ENCODE measurements at regions not wholly inside any gene's neighbourhood (a gene's known extent, or its start where the extent isn't known, plus 50 kb on each side); places are given as distances from the start of the nearest gene placed in this dataset.

DNA sequence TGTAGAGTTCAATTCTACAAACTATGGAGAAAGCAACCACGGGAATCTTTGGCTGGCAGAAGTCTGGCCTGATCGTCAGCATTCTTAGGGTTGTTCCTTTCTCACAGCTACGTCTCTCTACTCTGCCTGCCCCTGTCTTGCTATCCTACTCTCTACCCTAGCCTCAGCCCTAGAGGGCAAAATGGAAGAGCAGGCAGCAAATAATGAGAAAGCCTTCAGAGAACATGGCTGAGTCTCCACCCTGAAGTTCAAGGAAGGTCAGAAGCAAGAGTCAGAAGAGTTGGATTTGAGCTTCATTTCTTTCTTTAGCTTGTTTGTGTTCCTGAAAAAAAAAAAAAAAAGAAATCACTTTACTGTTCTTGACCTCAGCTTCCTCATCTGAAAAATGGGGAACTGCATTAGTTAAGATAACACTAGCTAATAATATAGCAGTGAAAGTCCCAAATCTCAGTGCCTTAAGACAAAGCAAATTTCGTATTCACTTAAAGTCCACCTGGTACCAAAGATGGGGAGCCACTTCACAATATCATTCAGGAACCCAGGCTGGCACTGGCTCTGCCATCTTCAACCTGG is 50.2 kb upstream of the CCND2 start:
- DNase-seq: no peak

GRCh38 chr12:4221258-4221620 is 52.3 kb upstream of the CCND2 start:
- no peak for DNase-seq

DNA sequence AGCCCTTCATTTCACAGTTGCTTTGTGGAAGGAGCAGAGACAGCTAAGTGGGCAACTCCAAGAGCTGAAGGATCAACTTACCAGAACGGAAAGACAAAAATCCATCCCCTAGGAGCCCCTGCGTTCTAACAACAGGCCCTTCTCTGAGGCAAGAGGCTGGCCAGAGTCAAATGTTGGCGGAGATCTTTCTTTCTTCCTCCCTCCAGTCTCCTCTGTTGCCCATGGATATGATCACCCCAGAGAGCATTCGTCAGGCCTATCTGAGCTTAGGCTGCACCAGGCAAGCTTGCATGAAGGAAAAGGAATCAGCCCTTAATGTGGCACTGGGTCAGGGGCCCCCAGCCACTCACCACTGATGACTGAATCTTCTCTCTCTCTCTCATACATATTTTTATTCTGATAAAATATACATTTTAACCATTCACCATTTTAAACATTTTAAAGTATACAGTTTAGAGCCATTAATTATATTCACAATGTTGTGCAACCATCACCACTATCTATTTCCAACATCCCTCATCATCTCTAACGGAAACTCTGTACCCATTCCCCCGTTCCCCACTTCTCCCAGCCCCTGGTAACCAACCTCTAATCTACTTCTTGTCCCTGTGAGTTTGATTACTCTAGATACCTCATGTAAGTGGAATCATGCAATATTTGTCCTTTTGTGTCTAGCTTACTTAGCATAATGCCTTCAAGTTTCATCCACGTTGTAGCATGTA is 52.9 kb upstream of the CCND2 start:
- DNase-seq: no peak

- DNase-seq: no peak
These were observed 56.5 kb upstream of the CCND2 start for GRCh38 chr12:4217091-4217490.

GRCh38 chr12:4216187-4216927 is 57.2 kb upstream of the CCND2 start:
- no peak for DNase-seq

- no peak for DNase-seq
These were observed 58.1 kb upstream of the CCND2 start for GRCh38 chr12:4215229-4216186.

DNA sequence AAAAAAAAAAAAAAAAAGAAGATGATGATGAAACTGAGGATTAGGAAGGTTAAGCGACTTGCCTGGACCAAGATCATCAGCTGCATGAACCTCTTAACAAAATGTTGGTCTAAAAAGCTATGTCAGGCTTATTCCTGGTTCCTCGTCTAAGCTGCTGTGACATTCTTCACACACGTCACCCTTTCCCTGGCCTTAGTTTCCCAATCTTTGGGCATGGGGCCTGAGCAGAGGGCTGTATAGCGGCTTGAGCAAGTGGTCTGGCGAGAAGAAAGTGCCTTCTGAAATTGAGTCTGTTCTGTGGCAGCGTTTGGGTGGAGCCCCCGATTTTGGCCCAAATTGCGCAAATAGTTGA is 58.7 kb upstream of the CCND2 start:
- DNase-seq: no peak

DNA sequence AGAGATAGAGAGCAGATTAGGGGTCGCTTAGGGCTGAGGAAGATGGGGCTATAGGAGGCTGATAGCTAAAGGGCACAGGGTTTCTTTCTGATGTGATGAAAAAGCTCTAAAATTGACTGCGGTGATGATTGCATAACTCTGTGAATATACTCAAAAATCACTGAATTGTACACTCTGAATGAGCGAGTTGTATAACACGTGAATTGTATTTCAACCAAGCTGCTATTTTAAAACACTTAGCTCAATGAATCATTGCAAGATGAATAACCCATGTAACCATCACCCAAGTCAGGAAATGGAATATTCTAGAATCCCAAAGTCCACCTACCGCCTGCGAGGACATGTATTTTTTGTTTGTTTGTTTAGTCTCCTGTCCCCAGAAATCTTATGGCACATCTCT is 60.1 kb upstream of the CCND2 start:
- DNase-seq: no peak

- DNase-seq: no peak
These were observed 60.7 kb upstream of the CCND2 start for GRCh38 chr12:4212845-4213244.

DNA sequence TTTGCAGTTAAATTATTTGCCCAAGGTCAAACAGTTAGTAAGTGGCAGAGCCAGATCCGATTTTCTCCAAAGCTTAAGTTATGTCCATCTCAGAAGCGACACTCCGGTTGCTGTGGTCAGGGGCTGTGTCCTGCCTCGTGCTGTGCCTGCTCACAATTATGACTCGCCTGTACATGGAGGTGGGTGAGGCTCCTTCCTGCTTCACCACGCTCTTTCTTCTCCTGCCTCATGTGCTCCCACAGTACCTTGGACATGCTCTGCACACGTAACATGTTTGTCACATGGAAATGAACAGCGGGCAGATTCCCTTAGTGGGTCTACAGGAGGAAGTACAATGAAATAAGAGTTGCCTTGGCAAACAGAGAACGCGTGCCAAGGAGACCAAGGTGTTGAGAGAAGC is 62.2 kb upstream of the CCND2 start:
- no peak for DNase-seq

DNA sequence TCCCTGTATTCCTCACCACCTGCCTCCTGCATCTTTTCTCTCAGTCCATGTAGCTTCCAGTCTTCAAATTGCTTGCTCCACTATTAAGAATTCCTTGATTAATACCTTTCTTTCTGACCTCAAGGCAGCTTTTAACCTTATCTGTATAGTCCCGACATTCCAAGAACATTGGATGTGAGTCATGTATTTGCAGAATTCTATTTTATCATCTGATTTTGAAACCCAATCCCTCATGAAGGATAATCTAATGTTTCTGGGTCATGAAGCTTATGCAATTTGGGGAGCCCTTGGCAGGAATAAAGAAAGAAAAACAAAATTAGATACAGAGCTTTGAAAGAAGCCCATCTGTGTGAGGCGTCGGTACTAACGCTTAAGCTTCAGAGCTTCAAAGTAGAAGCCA is 63.4 kb upstream of the CCND2 start:
- no peak for DNase-seq

- DNase-seq: no peak
These were observed 67.1 kb upstream of the CCND2 start for GRCh38 chr12:4206470-4206869.

DNA sequence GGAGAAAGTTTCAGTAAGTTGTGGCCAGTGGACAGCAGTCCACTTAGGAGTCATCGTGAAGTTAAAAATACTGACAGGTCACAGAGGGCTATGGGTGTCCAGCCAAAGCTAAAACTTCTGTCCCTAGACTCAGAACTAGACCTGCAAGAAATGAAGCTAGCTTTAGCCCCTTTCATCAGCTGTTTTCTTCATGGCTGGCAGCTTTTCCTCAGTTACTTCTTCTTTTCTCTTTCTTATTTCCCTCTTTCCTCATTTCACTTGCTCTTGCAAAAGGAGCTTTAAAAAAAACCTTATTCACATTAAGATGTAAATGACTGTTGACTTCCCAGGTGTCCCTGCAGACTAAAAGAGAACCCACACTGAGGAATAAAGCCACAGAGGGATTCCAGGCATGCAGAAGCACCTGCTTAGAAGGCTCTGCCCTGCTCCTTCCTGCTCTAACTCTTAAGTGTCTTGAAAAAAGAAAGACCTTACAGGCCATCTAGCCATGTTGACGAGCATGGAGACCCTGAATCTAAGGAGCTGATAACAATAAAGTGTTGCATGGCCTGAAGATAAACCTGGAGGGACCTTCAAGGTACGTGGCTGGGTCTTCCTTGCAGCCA is 69.7 kb upstream of the CCND2 start:
- DNase-seq: no peak

- no peak for DNase-seq
These were observed 70.6 kb upstream of the CCND2 start for GRCh38 chr12:4202918-4203317.

DNA sequence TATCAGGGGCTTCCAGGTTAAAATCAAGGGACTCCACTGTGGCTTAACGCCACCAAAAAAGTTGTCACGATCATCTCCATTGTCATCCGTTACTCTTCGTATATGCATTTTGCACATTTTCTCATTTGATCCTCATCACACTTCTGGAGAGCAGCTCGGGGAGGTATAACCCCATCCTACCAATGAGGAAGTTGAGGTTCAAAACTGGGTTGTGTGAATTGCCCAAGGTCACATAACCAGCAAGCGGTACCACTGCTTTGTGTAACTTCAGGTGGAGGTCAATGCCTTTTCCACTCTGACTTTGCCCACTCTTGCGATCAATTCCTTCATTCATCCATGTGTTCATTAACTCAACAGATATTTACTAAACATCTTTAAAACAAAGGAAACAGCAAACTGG is 71.1 kb upstream of the CCND2 start:
- no peak for DNase-seq

DNA sequence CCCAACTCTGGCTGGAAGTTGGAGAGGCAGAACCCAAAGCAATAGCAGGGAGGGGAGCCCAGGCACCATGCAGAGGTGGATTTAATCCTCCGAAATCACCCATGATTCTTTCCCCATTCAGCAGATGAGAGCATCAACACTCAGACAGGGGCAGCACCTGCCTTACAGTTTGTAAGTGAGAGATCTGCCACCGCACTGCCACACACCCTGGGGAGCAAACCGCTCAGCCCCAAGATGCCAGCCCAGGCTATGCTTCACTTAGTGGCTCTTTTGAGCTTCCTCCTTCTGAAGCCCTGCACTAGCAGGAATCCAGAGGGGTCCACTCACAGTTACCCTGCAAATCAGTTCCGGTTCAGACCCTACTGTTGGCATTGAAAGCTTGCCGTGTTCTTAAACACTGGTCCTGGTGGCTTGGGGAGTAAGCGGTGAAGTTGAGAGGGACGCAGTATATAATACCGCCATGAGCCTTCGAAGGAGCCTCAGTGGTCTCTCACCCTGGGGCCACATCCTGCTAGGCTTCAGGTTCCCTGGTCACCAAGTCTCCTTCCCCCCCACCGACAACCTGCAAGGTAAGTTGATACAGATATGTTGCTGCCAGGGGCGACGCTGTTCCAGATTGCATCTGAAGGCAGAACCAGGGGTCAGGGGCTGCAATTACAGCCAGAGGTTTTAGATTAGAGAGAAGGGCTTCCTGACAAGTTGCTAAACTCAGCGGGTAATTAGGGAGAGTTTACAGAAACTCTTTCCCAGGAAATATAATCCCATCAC is 72.0 kb upstream of the CCND2 start:
- DNase-seq: no peak

GRCh38 chr12:4197922-4198763 is 75.4 kb upstream of the CCND2 start:
- no peak for DNase-seq

GRCh38 chr12:4196805-4197420 is 76.6 kb upstream of the CCND2 start:
- no peak for DNase-seq

DNA sequence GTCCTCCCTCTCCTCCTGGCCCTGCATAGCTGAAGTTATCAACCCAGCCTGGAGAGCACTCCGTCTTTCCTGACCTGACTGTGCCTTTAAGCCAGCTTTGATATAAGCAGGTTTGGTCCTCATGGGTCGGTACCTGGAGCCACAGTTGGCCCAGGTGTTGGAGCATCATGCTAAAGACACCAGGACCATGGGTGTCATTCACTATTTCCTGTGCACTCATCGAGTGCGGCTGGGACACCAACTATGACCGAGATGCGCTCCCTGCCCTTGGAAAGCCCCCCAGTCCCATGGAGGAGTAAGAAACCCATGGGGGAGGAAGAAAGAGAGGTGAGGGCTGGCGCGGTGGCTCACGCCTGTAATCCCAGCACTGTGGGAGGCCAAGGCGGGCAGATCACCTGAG is 78.9 kb upstream of the CCND2 start:
- DNase-seq: no peak

DNA sequence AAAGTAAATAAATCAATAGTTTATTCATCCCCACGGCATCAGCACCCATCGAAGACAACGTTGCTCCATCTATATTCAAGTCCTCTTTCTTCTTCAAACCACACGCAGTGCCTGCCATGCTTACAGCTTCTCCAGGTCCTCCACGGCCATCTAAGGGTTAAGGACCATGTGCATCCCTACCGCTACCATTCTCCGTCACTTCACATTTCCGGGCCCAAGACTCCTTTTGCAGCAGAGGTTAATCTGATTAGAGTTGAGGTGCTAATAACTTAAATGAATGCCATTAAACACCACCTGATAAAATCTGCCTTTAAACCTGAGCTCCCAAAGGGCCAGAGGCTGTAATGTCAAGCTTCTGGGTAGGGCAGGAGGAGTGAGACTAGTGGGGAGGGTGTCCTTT is 79.7 kb upstream of the CCND2 start:
- no peak for DNase-seq

GRCh38 chr12:4191642-4192041 is 81.9 kb upstream of the CCND2 start:
- DNase-seq: no peak

Data from NCI-H146 (cell line).